Transverse colon (tissue), 3 donors: ENCODE measurements at regions not wholly inside any gene's neighbourhood (a gene's known extent, or its start where the extent isn't known, plus 50 kb on each side); places are given as distances from the start of the nearest gene placed in this dataset.

Experiments
- POLR2A ChIP-seq: fragments of 450-650 bp; IDR thresholded peaks from one replicate; pipeline ENCODE4 v1.6.1; 2016; ENCODE audit warnings: antibody characterized with exemption, mild to moderate bottlenecking, moderate library complexity
- TF ChIP-seq, protein P1 (sequence below), 5 experiments: fragments of 200-600 bp in 3 of 5; fragments of 450-650 bp in 2 of 5; sonication (generic) in 3 of 5; IDR thresholded peaks; 1 replicate in 2 of 5; 2 replicates in 3 of 5; pipeline ENCODE4 v1.5.1; 2016 to 2017; ENCODE audit warnings: antibody characterized with exemption in 5 of 5, inconsistent platforms in 3 of 5, mild to moderate bottlenecking in 2 of 5, moderate library complexity in 1 of 5

GRCh38 chr9:99663297-99663696, 158.4 kb upstream of the NR4A3 start:
- TF ChIP-seq, protein P1, sequence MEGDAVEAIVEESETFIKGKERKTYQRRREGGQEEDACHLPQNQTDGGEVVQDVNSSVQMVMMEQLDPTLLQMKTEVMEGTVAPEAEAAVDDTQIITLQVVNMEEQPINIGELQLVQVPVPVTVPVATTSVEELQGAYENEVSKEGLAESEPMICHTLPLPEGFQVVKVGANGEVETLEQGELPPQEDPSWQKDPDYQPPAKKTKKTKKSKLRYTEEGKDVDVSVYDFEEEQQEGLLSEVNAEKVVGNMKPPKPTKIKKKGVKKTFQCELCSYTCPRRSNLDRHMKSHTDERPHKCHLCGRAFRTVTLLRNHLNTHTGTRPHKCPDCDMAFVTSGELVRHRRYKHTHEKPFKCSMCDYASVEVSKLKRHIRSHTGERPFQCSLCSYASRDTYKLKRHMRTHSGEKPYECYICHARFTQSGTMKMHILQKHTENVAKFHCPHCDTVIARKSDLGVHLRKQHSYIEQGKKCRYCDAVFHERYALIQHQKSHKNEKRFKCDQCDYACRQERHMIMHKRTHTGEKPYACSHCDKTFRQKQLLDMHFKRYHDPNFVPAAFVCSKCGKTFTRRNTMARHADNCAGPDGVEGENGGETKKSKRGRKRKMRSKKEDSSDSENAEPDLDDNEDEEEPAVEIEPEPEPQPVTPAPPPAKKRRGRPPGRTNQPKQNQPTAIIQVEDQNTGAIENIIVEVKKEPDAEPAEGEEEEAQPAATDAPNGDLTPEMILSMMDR (IDR thresholded peaks at IDR 0.05), result no peak
- TF ChIP-seq POLR2A, result no peak
